GM12878 (cell line): ENCODE measurements at regions not wholly inside any gene's neighbourhood (a gene's known extent, or its start where the extent isn't known, plus 50 kb on each side); places are given as distances from the start of the nearest gene placed in this dataset.

Experiments
- HCFC1 ChIP-seq: fragments of 150-350 bp; IDR thresholded peaks from 2 replicates; pipeline ENCODE4 v1.6.1; 2014; ENCODE audit warnings: low read length
- MTA2 ChIP-seq: fragments of 450-650 bp; IDR thresholded peaks from 2 replicates; pipeline ENCODE4 v1.6.1; 2016; ENCODE audit warnings: low read depth, mild to moderate bottlenecking, moderate library complexity
- POLR2AphosphoS2 ChIP-seq: IDR thresholded peaks from 2 replicates; pipeline ENCODE4 v1.6.1; 2011; ENCODE audit warnings: low read depth, mild to moderate bottlenecking, low read length, improper control_type of control experiment, moderate library complexity
- TF ChIP-seq, protein P1 (sequence below): fragments of 450-650 bp; formaldehyde crosslinking; IDR thresholded peaks from 2 replicates; pipeline ENCODE4 v1.5.0; 2022; ENCODE audit warnings: mild to moderate bottlenecking, missing genetic modification characterization
- TF ChIP-seq, protein P2 (sequence below): IDR thresholded peaks from 2 replicates; pipeline ENCODE4 v1.6.1; 2012; ENCODE audit warnings: improper control_type of control experiment, low read depth, low read length; ENCODE audit not compliant: insufficient replicate concordance

DNA sequence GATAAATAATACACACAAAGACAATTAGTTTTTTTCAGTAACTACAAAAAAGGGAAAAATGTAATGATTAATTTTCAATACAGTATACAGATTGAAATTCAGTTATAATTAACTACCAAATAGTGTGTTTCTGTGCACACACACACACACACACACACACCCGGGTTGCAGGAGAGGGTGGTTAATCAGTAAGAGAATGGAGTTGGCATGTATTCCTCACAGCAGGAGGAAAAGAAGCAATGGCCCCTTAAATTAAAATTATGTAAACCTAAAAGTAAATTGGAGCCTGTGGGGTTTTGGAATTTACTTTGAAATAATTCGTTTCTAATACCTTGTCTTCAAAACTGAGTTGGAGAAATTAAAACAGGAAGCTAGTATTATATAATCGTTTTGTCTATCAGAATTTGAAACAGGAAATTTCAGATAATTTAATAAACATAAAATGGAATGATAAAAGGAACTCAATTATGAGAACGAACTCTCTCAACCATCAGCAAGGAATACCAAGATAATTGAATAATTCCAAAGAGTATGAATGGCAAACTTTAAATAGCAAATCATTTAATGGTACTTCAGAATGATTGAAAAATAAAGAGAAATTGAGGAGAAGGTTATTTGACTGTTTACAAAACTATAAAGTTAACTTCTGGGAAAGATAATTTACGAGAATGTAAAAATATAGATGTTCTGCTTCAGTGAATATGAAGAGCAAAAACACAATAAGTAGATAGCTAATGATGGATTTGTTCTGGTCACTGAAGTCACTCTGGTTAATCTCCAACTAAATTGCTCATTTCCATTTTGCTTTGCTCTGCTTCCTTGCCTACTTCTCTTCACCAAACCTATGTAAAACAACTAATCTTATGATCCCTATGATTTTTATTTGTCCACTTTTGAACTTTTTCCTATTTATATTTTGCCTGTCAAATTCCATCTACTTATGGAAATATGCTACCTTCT is 547.9 kb upstream of the ZP4 start (continued):
- TF ChIP-seq, protein P1, sequence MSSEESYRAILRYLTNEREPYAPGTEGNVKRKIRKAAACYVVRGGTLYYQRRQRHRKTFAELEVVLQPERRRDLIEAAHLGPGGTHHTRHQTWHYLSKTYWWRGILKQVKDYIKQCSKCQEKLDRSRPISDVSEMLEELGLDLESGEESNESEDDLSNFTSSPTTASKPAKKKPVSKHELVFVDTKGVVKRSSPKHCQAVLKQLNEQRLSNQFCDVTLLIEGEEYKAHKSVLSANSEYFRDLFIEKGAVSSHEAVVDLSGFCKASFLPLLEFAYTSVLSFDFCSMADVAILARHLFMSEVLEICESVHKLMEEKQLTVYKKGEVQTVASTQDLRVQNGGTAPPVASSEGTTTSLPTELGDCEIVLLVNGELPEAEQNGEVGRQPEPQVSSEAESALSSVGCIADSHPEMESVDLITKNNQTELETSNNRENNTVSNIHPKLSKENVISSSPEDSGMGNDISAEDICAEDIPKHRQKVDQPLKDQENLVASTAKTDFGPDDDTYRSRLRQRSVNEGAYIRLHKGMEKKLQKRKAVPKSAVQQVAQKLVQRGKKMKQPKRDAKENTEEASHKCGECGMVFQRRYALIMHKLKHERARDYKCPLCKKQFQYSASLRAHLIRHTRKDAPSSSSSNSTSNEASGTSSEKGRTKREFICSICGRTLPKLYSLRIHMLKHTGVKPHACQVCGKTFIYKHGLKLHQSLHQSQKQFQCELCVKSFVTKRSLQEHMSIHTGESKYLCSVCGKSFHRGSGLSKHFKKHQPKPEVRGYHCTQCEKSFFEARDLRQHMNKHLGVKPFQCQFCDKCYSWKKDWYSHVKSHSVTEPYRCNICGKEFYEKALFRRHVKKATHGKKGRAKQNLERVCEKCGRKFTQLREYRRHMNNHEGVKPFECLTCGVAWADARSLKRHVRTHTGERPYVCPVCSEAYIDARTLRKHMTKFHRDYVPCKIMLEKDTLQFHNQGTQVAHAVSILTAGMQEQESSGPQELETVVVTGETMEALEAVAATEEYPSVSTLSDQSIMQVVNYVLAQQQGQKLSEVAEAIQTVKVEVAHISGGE (CRISPR knock-in tag), result no peak
- TF ChIP-seq, protein P2, sequence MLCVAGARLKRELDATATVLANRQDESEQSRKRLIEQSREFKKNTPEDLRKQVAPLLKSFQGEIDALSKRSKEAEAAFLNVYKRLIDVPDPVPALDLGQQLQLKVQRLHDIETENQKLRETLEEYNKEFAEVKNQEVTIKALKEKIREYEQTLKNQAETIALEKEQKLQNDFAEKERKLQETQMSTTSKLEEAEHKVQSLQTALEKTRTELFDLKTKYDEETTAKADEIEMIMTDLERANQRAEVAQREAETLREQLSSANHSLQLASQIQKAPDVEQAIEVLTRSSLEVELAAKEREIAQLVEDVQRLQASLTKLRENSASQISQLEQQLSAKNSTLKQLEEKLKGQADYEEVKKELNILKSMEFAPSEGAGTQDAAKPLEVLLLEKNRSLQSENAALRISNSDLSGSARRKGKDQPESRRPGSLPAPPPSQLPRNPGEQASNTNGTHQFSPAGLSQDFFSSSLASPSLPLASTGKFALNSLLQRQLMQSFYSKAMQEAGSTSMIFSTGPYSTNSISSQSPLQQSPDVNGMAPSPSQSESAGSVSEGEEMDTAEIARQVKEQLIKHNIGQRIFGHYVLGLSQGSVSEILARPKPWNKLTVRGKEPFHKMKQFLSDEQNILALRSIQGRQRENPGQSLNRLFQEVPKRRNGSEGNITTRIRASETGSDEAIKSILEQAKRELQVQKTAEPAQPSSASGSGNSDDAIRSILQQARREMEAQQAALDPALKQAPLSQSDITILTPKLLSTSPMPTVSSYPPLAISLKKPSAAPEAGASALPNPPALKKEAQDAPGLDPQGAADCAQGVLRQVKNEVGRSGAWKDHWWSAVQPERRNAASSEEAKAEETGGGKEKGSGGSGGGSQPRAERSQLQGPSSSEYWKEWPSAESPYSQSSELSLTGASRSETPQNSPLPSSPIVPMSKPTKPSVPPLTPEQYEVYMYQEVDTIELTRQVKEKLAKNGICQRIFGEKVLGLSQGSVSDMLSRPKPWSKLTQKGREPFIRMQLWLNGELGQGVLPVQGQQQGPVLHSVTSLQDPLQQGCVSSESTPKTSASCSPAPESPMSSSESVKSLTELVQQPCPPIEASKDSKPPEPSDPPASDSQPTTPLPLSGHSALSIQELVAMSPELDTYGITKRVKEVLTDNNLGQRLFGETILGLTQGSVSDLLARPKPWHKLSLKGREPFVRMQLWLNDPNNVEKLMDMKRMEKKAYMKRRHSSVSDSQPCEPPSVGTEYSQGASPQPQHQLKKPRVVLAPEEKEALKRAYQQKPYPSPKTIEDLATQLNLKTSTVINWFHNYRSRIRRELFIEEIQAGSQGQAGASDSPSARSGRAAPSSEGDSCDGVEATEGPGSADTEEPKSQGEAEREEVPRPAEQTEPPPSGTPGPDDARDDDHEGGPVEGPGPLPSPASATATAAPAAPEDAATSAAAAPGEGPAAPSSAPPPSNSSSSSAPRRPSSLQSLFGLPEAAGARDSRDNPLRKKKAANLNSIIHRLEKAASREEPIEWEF, result no peak
- no peak for TF ChIP-seq POLR2AphosphoS2
- TF ChIP-seq HCFC1, result no peak
- no peak for TF ChIP-seq MTA2
- TF ChIP-seq, all 136 proteins: peak for 0
